GM12892 (cell line): ENCODE measurements at regions not wholly inside any gene's neighbourhood (a gene's known extent, or its start where the extent isn't known, plus 50 kb on each side); places are given as distances from the start of the nearest gene placed in this dataset.

Experiments
- DNase-seq: peaks from one replicate; pipeline ENCODE4 v3.0.0; 2011; ENCODE audit not compliant: insufficient read length
- FAIRE-seq: peaks from 2 replicates; lab custom pipeline; 2011; peaks lifted over from hg19 to GRCh38; lab: Jason Lieb, UNC
- POLR2A ChIP-seq: IDR thresholded peaks from 2 replicates; pipeline ENCODE4 v1.6.1; 2011; ENCODE audit warnings: low read depth, low read length, control low read depth
- POLR2AphosphoS5 ChIP-seq: IDR thresholded peaks from 2 replicates; pipeline ENCODE4 v1.6.1; 2011; ENCODE audit warnings: low read depth, low read length, control low read depth
- TAF1 ChIP-seq: IDR thresholded peaks from 2 replicates; pipeline ENCODE4 v1.6.1; 2011; ENCODE audit warnings: low read depth, mild to moderate bottlenecking, control low read depth, low read length, borderline replicate concordance

- TF ChIP-seq POLR2A (no peak), POLR2AphosphoS5 (no peak), TAF1 (no peak)
- DNase-seq (no peak), FAIRE-seq (no peak)
Observed at GRCh38 chr12:67509666-67510386, 138.7 kb upstream of the DYRK2 start.

- FAIRE-seq (no peak), DNase-seq (no peak)
- no peak for TF ChIP-seq POLR2A
- TF ChIP-seq POLR2AphosphoS5 = no peak
- TF ChIP-seq TAF1 = no peak
Observed at GRCh38 chr12:67512061-67512460, 136.5 kb upstream of the DYRK2 start.

- TF ChIP-seq TAF1 (no peak), POLR2A (no peak), POLR2AphosphoS5 (no peak)
- FAIRE-seq (no peak), DNase-seq (no peak)
Observed at GRCh38 chr12:67514502-67514901, 134.0 kb upstream of the DYRK2 start.

- peak; percentile 79 for FAIRE-seq
- TF ChIP-seq POLR2AphosphoS5 (no peak), TAF1 (no peak), POLR2A (no peak)
- DNase-seq = peak; percentile 8
Observed at GRCh38 chr12:67515679-67516340, 132.7 kb upstream of the DYRK2 start.

- no peak for FAIRE-seq
- DNase-seq = no peak
- no peak for TF ChIP-seq POLR2AphosphoS5
- no peak for TF ChIP-seq TAF1
- TF ChIP-seq POLR2A = no peak
Observed at GRCh38 chr12:67517181-67517887, 131.2 kb upstream of the DYRK2 start.

GRCh38 chr12:67519484-67520433, 128.8 kb upstream of the DYRK2 start:
- FAIRE-seq = no peak
- no peak for DNase-seq
- no peak for TF ChIP-seq POLR2AphosphoS5
- TF ChIP-seq TAF1 = no peak

GRCh38 chr12:67520606-67521005, 127.9 kb upstream of the DYRK2 start:
- no peak for DNase-seq
- FAIRE-seq = no peak
- TF ChIP-seq TAF1 = no peak
- TF ChIP-seq POLR2A = no peak
- no peak for TF ChIP-seq POLR2AphosphoS5

- no peak for FAIRE-seq
- no peak for TF ChIP-seq POLR2A
- no peak for TF ChIP-seq TAF1
- TF ChIP-seq POLR2AphosphoS5 = no peak
- DNase-seq = no peak
Observed at GRCh38 chr12:67522222-67522621, 126.3 kb upstream of the DYRK2 start.

- DNase-seq (no peak), FAIRE-seq (no peak)
- TF ChIP-seq TAF1 (no peak), POLR2A (no peak), POLR2AphosphoS5 (no peak)
Observed at GRCh38 chr12:67523538-67523937, 125.0 kb upstream of the DYRK2 start.

- peak; percentile 14 for FAIRE-seq
- DNase-seq = no peak
- TF ChIP-seq TAF1 = no peak
- TF ChIP-seq POLR2AphosphoS5 = no peak
- no peak for TF ChIP-seq POLR2A
Observed at GRCh38 chr12:67524861-67525616, 123.5 kb upstream of the DYRK2 start.
